Fibroblast of pulmonary artery (primary cell): ENCODE measurements at regions not wholly inside any gene's neighbourhood (a gene's known extent, or its start where the extent isn't known, plus 50 kb on each side); places are given as distances from the start of the nearest gene placed in this dataset.

ENCODE experiments used
- DNase-seq: peaks from one replicate; pipeline ENCODE4 v3.0.0-alpha.2; 2010; ENCODE audit warnings: low read depth
- H3K4me3 ChIP-seq: replicated peaks from 2 replicates; pipeline ENCODE4 v1.5.1; 2011; ENCODE audit warnings: low read depth, mild to moderate bottlenecking, control low read depth, low read length, moderate library complexity
- TF ChIP-seq, protein P1 (sequence below): IDR thresholded peaks from 2 replicates; pipeline ENCODE4 v1.5.1; 2011; ENCODE audit warnings: mild to moderate bottlenecking, control low read depth, low read length, inconsistent platforms; ENCODE audit errors: missing control alignments

GRCh38 chrX:58051346-58051745 is 141.1 kb upstream of the ZXDA start:
- TF ChIP-seq, protein P1, sequence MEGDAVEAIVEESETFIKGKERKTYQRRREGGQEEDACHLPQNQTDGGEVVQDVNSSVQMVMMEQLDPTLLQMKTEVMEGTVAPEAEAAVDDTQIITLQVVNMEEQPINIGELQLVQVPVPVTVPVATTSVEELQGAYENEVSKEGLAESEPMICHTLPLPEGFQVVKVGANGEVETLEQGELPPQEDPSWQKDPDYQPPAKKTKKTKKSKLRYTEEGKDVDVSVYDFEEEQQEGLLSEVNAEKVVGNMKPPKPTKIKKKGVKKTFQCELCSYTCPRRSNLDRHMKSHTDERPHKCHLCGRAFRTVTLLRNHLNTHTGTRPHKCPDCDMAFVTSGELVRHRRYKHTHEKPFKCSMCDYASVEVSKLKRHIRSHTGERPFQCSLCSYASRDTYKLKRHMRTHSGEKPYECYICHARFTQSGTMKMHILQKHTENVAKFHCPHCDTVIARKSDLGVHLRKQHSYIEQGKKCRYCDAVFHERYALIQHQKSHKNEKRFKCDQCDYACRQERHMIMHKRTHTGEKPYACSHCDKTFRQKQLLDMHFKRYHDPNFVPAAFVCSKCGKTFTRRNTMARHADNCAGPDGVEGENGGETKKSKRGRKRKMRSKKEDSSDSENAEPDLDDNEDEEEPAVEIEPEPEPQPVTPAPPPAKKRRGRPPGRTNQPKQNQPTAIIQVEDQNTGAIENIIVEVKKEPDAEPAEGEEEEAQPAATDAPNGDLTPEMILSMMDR, result no peak

DNA sequence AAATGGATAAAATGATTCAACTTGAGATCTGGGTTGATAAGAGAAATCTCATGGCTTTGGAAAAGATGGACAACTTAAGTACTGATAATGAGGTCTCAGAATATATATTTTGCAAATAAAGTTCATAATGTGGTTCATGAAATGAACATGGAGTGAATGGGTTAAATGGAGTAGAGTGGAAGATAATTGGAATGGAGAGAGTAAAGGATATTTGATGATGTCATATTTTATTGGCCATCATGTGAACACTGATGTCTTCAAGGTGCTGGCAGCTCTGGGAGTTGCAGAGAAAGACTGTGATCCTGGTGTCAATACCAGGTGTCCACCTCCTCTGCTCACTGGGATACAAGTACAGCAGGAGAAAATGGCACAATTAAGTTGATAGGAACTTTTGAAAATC is 133.9 kb upstream of the ZXDA start:
- DNase-seq, result no peak
- TF ChIP-seq, protein P1, result no peak
- no peak overlapping the region for H3K4me3 ChIP-seq

More at GRCh38 chrX:58051346-58051745, 141.1 kb upstream of the ZXDA start:
- no peak overlapping the region for H3K4me3 ChIP-seq
- DNase-seq, result no peak

- DNase-seq, result peak; percentile 18
- H3K4me3 ChIP-seq, result no peak overlapping the region
- TF ChIP-seq, protein P1, result peak; percentile 32
Measured at GRCh38 chrX:58025979-58026378, 115.7 kb upstream of the ZXDA start.

GRCh38 chrX:57985951-57986350 is 75.7 kb upstream of the ZXDA start:
- DNase-seq, result no peak
- TF ChIP-seq, protein P1, result no peak
- no peak overlapping the region for H3K4me3 ChIP-seq

DNA sequence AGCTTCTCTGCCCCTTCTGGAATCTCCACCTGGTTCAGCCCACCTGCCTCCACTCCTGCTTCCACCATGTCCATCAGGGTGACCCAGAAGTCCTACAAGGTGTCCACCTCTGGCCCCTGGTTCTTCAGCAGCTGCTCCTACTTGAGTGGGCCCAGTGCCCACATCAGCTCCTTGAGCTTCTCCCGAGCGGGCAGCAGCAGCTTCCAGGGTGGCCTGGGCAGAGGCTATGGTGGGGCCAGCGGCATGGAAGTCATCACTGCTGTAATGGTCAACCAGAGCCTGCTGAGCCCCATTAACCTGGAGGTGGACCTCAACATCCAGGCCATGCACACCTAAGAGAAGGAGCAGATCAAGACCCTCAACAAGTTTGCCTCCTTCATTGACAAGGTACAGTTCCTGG is 74.4 kb upstream of the ZXDA start:
- TF ChIP-seq, protein P1, result no peak
- DNase-seq, result no peak

DNA sequence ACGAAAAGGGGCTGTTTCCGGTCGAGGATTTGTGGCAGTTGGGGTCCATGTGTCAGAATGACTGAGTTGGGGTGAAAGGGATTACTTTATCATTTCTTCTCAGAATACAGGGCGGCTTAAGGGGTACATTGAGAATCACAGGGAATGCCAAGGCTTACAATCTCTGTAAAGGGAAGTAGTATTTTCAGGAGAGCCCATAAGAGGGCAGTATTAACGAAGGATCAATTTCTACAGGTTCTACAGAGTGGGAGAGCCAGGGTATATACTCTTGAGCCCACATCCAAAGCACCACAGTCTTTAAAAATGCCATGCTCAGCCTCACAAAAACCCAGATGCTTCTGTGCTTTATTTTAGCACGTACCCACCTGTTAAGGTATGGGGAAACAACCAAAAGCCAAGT is 67.7 kb upstream of the ZXDA start:
- no peak for DNase-seq
- no peak overlapping the region for H3K4me3 ChIP-seq

More for the DNA sequence above, 74.4 kb upstream of the ZXDA start:
- no peak overlapping the region for H3K4me3 ChIP-seq

DNA sequence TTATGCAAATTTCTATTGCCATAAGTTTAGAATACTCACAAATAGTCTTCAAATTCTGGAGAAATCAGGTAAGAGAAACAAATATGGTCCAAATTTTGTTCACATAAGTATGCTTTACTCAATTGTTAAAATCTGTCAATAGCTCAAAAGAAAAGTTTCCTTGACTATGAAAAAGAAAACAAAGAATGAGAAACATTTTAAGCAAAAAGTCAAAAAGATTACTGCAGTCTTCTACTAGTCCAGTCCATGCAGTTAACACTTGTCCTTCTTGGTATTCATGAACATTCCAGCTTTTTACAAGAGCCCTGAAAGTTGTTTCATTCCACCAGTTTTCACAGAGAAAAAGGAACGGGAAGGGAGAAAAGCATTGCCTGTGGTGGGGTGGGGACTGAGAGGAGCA is 54.7 kb upstream of the ZXDA start:
- TF ChIP-seq, protein P1, result no peak
- DNase-seq, result no peak
- no peak overlapping the region for H3K4me3 ChIP-seq

More for the DNA sequence above, 67.7 kb upstream of the ZXDA start:
- TF ChIP-seq, protein P1, result no peak
